ENCODE measurements at regions not wholly inside any gene's neighbourhood (a gene's known extent, or its start where the extent isn't known, plus 50 kb on each side); places are given as distances from the start of the nearest gene placed in this dataset.

DNA sequence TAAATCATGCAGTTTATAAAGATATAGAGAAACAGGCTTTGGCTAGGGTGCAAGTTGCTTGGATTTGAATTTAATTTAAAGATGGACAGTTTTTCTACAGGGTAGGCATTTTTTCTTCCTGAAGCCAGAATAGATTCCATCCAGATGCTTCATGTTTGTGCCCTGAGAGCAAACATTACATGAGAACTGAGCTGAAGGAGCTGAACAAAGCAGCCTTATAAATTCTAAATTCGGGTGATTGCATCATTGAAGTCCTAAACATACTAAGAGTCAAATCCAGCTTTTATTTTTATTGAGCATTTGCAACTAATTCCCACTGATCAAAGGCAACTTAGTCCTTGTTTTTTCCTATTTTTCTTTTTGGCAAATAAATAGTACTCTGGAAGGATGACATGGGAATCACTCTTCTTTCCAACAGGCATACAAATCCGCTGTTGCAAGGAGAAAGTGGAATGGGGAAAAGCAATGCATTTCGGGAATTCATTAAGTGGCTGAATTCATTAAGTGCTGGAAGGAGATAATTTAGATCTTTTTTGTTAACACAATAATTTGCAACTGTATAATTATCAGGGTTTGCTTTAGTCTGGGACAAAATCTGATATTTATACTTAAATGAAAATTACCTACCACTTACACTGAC, 828.0 kb downstream of the SLC4A3 start:
- TF ChIP-seq, protein P1, sequence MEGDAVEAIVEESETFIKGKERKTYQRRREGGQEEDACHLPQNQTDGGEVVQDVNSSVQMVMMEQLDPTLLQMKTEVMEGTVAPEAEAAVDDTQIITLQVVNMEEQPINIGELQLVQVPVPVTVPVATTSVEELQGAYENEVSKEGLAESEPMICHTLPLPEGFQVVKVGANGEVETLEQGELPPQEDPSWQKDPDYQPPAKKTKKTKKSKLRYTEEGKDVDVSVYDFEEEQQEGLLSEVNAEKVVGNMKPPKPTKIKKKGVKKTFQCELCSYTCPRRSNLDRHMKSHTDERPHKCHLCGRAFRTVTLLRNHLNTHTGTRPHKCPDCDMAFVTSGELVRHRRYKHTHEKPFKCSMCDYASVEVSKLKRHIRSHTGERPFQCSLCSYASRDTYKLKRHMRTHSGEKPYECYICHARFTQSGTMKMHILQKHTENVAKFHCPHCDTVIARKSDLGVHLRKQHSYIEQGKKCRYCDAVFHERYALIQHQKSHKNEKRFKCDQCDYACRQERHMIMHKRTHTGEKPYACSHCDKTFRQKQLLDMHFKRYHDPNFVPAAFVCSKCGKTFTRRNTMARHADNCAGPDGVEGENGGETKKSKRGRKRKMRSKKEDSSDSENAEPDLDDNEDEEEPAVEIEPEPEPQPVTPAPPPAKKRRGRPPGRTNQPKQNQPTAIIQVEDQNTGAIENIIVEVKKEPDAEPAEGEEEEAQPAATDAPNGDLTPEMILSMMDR (IDR thresholded peaks at IDR 0.05): no peak

DNA sequence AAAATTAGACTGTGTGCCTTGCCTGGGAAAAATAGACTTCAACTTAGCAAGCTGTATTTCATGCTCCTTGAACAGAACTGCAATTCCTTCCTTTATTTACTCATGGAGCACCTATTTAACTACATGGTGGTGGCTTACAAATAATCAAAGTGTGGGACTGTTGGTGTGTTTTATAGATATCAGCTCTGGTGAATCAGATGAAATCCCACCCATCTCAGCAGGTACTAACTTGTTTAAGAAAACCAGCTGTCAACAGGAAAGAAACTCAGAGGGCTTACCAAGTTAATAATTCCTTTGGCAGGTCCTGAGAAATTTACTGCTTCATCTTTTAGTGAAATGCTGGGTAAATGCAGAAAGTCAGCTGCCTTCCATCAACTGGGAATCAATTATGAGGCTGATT, 830.6 kb downstream of the SLC4A3 start:
- TF ChIP-seq, protein P1 (IDR thresholded peaks at IDR 0.05): no peak

DNA sequence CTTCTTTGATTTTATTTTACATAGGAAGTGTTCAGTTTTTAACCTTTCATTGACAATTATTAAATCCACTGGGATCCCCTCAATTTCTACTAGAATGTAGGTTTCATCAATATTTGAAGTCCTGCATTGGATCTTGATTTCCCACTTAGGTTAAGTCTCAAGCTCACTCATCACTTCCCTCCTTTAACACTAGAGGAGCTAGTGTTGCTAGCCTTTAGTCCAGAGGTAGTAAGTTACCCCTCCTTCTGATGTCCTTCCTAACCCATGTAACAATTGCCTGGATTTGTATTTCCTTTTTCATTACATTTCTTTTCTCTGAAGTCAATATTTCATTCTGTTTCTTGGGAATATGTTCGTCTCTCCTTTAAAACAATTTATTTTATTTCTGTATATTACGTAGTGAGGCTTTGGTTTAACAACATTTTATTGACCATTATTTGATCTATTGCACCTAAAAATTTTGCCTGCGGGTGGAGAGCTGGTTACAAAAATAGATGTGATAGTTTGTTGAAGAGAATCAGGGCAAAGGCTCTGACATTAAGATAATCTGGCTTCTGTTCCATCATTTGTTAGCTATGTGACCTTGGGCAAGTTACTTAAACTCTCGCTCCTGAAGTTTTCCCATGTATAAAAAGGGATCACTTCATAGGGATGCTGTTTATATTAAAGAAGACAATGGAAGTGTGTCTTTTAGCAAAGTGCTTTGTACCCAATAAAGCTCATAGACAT, 833.0 kb downstream of the SLC4A3 start:
- TF ChIP-seq, protein P1 (IDR thresholded peaks at IDR 0.05): no peak

- TF ChIP-seq, protein P1 (IDR thresholded peaks at IDR 0.05): no peak
Observed at GRCh38 chr2:220463876-220464275, 836.4 kb downstream of the SLC4A3 start.

DNA sequence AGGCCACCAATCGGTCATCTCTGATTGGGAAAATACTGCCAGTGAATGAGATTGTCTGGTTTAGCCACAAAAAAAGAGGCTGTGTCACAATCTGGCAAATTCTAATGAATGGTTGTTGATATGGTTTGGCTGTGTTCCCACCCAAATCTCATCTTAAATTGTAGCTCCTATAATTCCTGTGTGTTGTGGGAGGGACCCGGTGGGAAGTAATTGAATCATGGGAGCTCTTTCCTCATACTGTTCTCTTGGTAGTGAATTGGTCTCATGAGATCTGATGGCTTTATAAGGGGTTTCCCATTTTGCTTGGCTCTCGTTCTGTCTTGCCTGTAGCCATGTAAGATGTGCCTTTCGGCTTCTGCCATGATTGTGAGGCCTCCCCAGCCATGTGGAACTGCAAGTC, 838.3 kb downstream of the SLC4A3 start:
- TF ChIP-seq, protein P1 (IDR thresholded peaks at IDR 0.05): no peak

DNA sequence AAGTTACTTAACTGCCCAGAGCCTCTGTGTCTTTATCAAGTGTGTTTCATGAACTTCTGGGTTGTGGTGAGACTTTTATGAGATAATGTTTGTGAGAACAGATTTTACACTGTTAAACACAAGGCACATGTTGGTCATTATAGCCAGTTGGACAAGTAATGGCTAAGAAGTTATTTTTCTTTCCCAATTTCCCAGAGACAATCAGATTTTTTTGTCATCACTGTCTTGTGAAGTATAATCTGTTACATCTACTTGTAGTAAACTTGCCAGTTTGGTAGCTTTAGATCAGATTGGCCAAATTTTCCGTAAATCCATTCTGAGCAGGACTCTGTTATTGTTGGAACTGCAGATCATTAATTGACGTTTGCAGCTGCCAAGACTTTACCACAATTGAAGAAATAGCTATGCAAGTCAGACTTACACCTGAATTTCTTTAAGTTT, 838.8 kb downstream of the SLC4A3 start:
- TF ChIP-seq, protein P1 (IDR thresholded peaks at IDR 0.05): no peak

GRCh38 chr2:220469201-220469600, 841.8 kb downstream of the SLC4A3 start:
- TF ChIP-seq, protein P1 (IDR thresholded peaks at IDR 0.05): no peak

Data from LNCAP (cell line).